Neural progenitor cell (in vitro differentiated cells): ENCODE measurements at regions not wholly inside any gene's neighbourhood (a gene's known extent, or its start where the extent isn't known, plus 50 kb on each side); places are given as distances from the start of the nearest gene placed in this dataset.

Experiments used
- DNase-seq: peaks from one replicate; pipeline ENCODE4 v3.0.0-alpha.2; 2016; ENCODE audit warnings: low spot score
- H2AFZ ChIP-seq: fragments of 200-600 bp; sonication (generic); replicated peaks from 2 replicates; pipeline ENCODE4 v1.6.1; 2016; ENCODE audit warnings: antibody characterized with exemption
- H3F3A ChIP-seq: fragments of 200-600 bp; sonication (generic); 2 replicates; pipeline ENCODE4 v1.6.1; 2016; ENCODE audit warnings: antibody characterized with exemption, low read depth
- H3K27ac ChIP-seq: fragments of 200-600 bp; sonication (generic); 2 replicates; pipeline ENCODE4 v1.5.1; 2016; ENCODE audit warnings: mild to moderate bottlenecking
- H3K27me3 ChIP-seq: fragments of 200-600 bp; sonication (generic); 2 replicates; pipeline ENCODE4 v1.6.1; 2016; ENCODE audit warnings: mild to moderate bottlenecking, moderate library complexity
- H3K36me3 ChIP-seq: fragments of 200-600 bp; sonication (generic); 2 replicates; pipeline ENCODE4 v1.5.1; 2016
- H3K4me1 ChIP-seq: fragments of 200-600 bp; sonication (generic); 2 replicates; pipeline ENCODE4 v1.6.1; 2016; ENCODE audit warnings: mixed run types
- H3K4me2 ChIP-seq: fragments of 200-600 bp; sonication (generic); 2 replicates; pipeline ENCODE4 v1.6.1; 2016
- H3K4me3 ChIP-seq: fragments of 200-600 bp; sonication (generic); 2 replicates; pipeline ENCODE4 v1.5.1; 2016
- H3K79me2 ChIP-seq: fragments of 200-600 bp; sonication (generic); 2 replicates; pipeline ENCODE4 v1.6.1; 2016; ENCODE audit warnings: low read depth
- H3K9ac ChIP-seq: fragments of 200-600 bp; sonication (generic); 2 replicates; pipeline ENCODE4 v1.6.1; 2016
- H3K9me3 ChIP-seq: fragments of 200-600 bp; sonication (generic); 2 replicates; pipeline ENCODE4 v1.5.1; 2016; ENCODE audit warnings: low read depth
- H4K20me1 ChIP-seq: fragments of 200-600 bp; sonication (generic); 2 replicates; pipeline ENCODE4 v1.6.1; 2016; ENCODE audit warnings: low read depth
- H3K27ac Mint-ChIP-seq: 3 replicates; pipeline ENCODE4 v1.8.0; 2021; ENCODE audit warnings: mixed read lengths
- H3K27me3 Mint-ChIP-seq: 2 replicates; pipeline ENCODE4 v1.8.0; 2022; ENCODE audit warnings: low read depth, mild to moderate bottlenecking, inconsistent platforms, moderate library complexity, mixed read lengths; ENCODE audit not compliant: insufficient read depth
- H3K36me3 Mint-ChIP-seq: 3 replicates; pipeline ENCODE4 v1.8.0; 2021; ENCODE audit warnings: mixed read lengths
- H3K4me1 Mint-ChIP-seq: 3 replicates; pipeline ENCODE4 v1.8.0; 2021; ENCODE audit warnings: mixed read lengths
- H3K4me3 Mint-ChIP-seq: 3 replicates; pipeline ENCODE4 v1.8.0; 2021; ENCODE audit warnings: mild to moderate bottlenecking, moderate library complexity, mixed read lengths
- H3K9me3 Mint-ChIP-seq: 3 replicates; pipeline ENCODE4 v1.8.0; 2020; ENCODE audit warnings: mixed read lengths
- CTCF ChIP-seq: fragments of 200-600 bp; sonication (generic); IDR thresholded peaks from 2 replicates; pipeline ENCODE4 v1.5.1; 2017; ENCODE audit warnings: antibody characterized with exemption, mild to moderate bottlenecking
- EZH2 ChIP-seq: fragments of 200-600 bp; sonication (generic); IDR thresholded peaks from 2 replicates; pipeline ENCODE4 v1.6.1; 2017; ENCODE audit warnings: antibody characterized with exemption, mild to moderate bottlenecking, moderate library complexity
- EZH2phosphoT487 ChIP-seq: fragments of 200-600 bp; sonication (generic); IDR thresholded peaks from 2 replicates; pipeline ENCODE4 v1.6.1; 2017; ENCODE audit warnings: antibody characterized with exemption

GRCh38 chr4:25540734-25541133 is 114.9 kb upstream of the SLC34A2 start:
- no peak overlapping the region for H3K4me3 ChIP-seq
- H3K4me2 ChIP-seq, result no peak overlapping the region
- no peaks in the 10 kb centered on the region for H3K9me3 ChIP-seq
- H3K27ac ChIP-seq, result no peak overlapping the region
- H3K27me3 ChIP-seq, result no peaks in the 10 kb centered on the region
- H3K4me1 ChIP-seq, result peaks cover 6% of the 10 kb centered on the region
- DNase-seq, result no peak
- Mint-ChIP-seq H3K4me3 (no peak overlapping the region), H3K27ac (no peak overlapping the region), H3K4me1 (peaks cover 17% of the 10 kb centered on the region), H3K27me3 (peaks cover 8% of the 10 kb centered on the region), H3K36me3 (no peaks in the 10 kb centered on the region), H3K9me3 (no peaks in the 10 kb centered on the region)
- no peaks in the 10 kb centered on the region for H4K20me1 ChIP-seq
- TF ChIP-seq EZH2 (no peak), EZH2phosphoT487 (no peak), CTCF (no peak)
- H3K9ac ChIP-seq, result no peak overlapping the region
- no peaks in the 10 kb centered on the region for H3F3A ChIP-seq
- H3K36me3 ChIP-seq, result no peaks in the 10 kb centered on the region
- no peaks in the 10 kb centered on the region for H3K79me2 ChIP-seq
- H2AFZ ChIP-seq, result peak overlapping the region; percentile 73

GRCh38 chr4:25547343-25547742 is 108.3 kb upstream of the SLC34A2 start:
- Histone ChIP-seq H3K79me2 (no peaks in the 10 kb centered on the region), H3K27me3 (no peaks in the 10 kb centered on the region), H2AFZ (no peak overlapping the region), H3K36me3 (no peaks in the 10 kb centered on the region), H3K9me3 (no peaks in the 10 kb centered on the region), H3K4me2 (no peak overlapping the region), H4K20me1 (no peaks in the 10 kb centered on the region), H3K9ac (no peak overlapping the region), H3K4me3 (no peak overlapping the region), H3K4me1 (peaks cover 4% of the 10 kb centered on the region), H3F3A (no peaks in the 10 kb centered on the region), H3K27ac (no peak overlapping the region)
- no peak overlapping the region for H3K4me3 Mint-ChIP-seq
- H3K27ac Mint-ChIP-seq, result no peak overlapping the region
- no peak for DNase-seq
- no peaks in the 10 kb centered on the region for H3K36me3 Mint-ChIP-seq
- peaks cover 16% of the 10 kb centered on the region for H3K4me1 Mint-ChIP-seq
- H3K9me3 Mint-ChIP-seq, result no peaks in the 10 kb centered on the region
- no peak for TF ChIP-seq EZH2phosphoT487
- H3K27me3 Mint-ChIP-seq, result no peaks in the 10 kb centered on the region

GRCh38 chr4:25549413-25549812 is 106.2 kb upstream of the SLC34A2 start:
- Mint-ChIP-seq H3K36me3 (no peaks in the 10 kb centered on the region), H3K9me3 (no peaks in the 10 kb centered on the region), H3K27me3 (no peaks in the 10 kb centered on the region), H3K4me3 (no peak overlapping the region), H3K27ac (no peak overlapping the region), H3K4me1 (peaks cover 16% of the 10 kb centered on the region)
- TF ChIP-seq EZH2 (no peak), CTCF (no peak), EZH2phosphoT487 (no peak)
- Histone ChIP-seq H2AFZ (no peak overlapping the region), H3K4me1 (peaks cover 4% of the 10 kb centered on the region), H3K36me3 (no peaks in the 10 kb centered on the region), H3K4me3 (no peak overlapping the region), H3K27me3 (no peaks in the 10 kb centered on the region), H3K27ac (no peak overlapping the region), H3K9me3 (no peaks in the 10 kb centered on the region), H3F3A (no peaks in the 10 kb centered on the region), H4K20me1 (no peaks in the 10 kb centered on the region), H3K79me2 (no peaks in the 10 kb centered on the region), H3K9ac (no peak overlapping the region), H3K4me2 (no peak overlapping the region)
- no peak for DNase-seq

- Histone ChIP-seq H3K9me3 (no peaks in the 10 kb centered on the region), H3K27ac (no peak overlapping the region), H3K36me3 (no peaks in the 10 kb centered on the region), H3K27me3 (no peaks in the 10 kb centered on the region), H2AFZ (no peak overlapping the region), H3K9ac (no peak overlapping the region), H3K4me3 (no peak overlapping the region), H4K20me1 (no peaks in the 10 kb centered on the region), H3K4me1 (no peaks in the 10 kb centered on the region), H3K4me2 (no peak overlapping the region), H3F3A (peaks cover 3% of the 10 kb centered on the region), H3K79me2 (no peaks in the 10 kb centered on the region)
- no peaks in the 10 kb centered on the region for H3K9me3 Mint-ChIP-seq
- TF ChIP-seq CTCF (no peak), EZH2 (no peak), EZH2phosphoT487 (no peak)
- DNase-seq, result no peak
- peaks cover 5% of the 10 kb centered on the region for H3K27me3 Mint-ChIP-seq
- peaks cover 5% of the 10 kb centered on the region for H3K4me1 Mint-ChIP-seq
- no peak overlapping the region for H3K4me3 Mint-ChIP-seq
- no peaks in the 10 kb centered on the region for H3K36me3 Mint-ChIP-seq
- H3K27ac Mint-ChIP-seq, result no peak overlapping the region
These were observed 105.1 kb upstream of the SLC34A2 start for GRCh38 chr4:25550376-25551030.
